Ascending aorta (tissue), 2 donors: ENCODE measurements at regions not wholly inside any gene's neighbourhood (a gene's known extent, or its start where the extent isn't known, plus 50 kb on each side); places are given as distances from the start of the nearest gene placed in this dataset.

ENCODE experiments used
- DNase-seq, 2 donors: peaks; one replicate each; pipeline ENCODE4 v3.0.0-alpha.2; 2019; ENCODE audit warnings: low spot score in 2 of 2
- H3K27ac ChIP-seq, 2 donors: fragments of 200-600 bp; sonication (generic); one replicate each; pipeline ENCODE4 v1.5.1; 2016 to 2017; ENCODE audit warnings: mild to moderate bottlenecking in 1 of 2
- H3K27me3 ChIP-seq: fragments of 200-600 bp; sonication (generic); one replicate; pipeline ENCODE4 v1.5.1; 2017
- H3K36me3 ChIP-seq, 2 donors: fragments of 200-600 bp; sonication (generic); one replicate each; pipeline ENCODE4 v1.5.1; 2016
- H3K4me1 ChIP-seq, 2 donors: fragments of 200-600 bp; sonication (generic); one replicate each; pipeline ENCODE4 v1.5.1; 2016 to 2017; ENCODE audit warnings: mild to moderate bottlenecking in 1 of 2
- H3K4me3 ChIP-seq, 2 donors: fragments of 200-600 bp; sonication (generic); one replicate each; pipeline ENCODE4 v1.5.1; 2016 to 2017; ENCODE audit warnings: mild to moderate bottlenecking in 1 of 2
- H3K9me3 ChIP-seq, 2 donors: fragments of 200-600 bp; sonication (generic); one replicate each; pipeline ENCODE4 v1.5.1; 2016
- CTCF ChIP-seq, 3 experiments: fragments of 200-600 bp in 2 of 3; fragments of 450-650 bp in 1 of 3; sonication (generic) in 2 of 3; IDR thresholded peaks; one replicate each; pipeline ENCODE4 v1.5.1; 2016 to 2019; ENCODE audit warnings: antibody characterized with exemption in 3 of 3, mild to moderate bottlenecking in 1 of 3, moderate library complexity in 1 of 3
- intact Hi-C: fragments of 100-400 bp; cut with DNase I; formaldehyde crosslinking; loops from one replicate; pipeline ENCODE4 v1.15.1; 2023

- TF ChIP-seq CTCF (IDR thresholded peaks at IDR 0.05), result no peak
- Histone ChIP-seq H3K4me1 (no peaks in the 10 kb centered on the region), H3K36me3 (no peaks in the 10 kb centered on the region), H3K4me3 (no peak overlapping the region), H3K27me3 (no peaks in the 10 kb centered on the region), H3K27ac (no peak overlapping the region), H3K9me3 (no peaks in the 10 kb centered on the region)
- no peak for DNase-seq
- intact Hi-C loops, result no loop called here
Measured at GRCh38 chr5:29099585-29099984, 2061.2 kb upstream of the CDH9 start.

GRCh38 chr5:29089591-29090130, 2051.3 kb upstream of the CDH9 start:
- H3K4me3 ChIP-seq, result no peak overlapping the region
- H3K27ac ChIP-seq, result no peak overlapping the region
- no peaks in the 10 kb centered on the region for H3K4me1 ChIP-seq
- H3K36me3 ChIP-seq, result no peaks in the 10 kb centered on the region
- no peak for TF ChIP-seq CTCF (IDR thresholded peaks at IDR 0.05)
- no peaks in the 10 kb centered on the region for H3K27me3 ChIP-seq
- no peak for DNase-seq
- intact Hi-C loops, result no loop called here
- no peaks in the 10 kb centered on the region for H3K9me3 ChIP-seq

- Histone ChIP-seq H3K4me3 (no peak overlapping the region), H3K27me3 (no peaks in the 10 kb centered on the region), H3K9me3 (no peaks in the 10 kb centered on the region), H3K27ac (no peak overlapping the region), H3K36me3 (no peaks in the 10 kb centered on the region), H3K4me1 (no peaks in the 10 kb centered on the region)
- TF ChIP-seq CTCF (IDR thresholded peaks at IDR 0.05), result no peak
- no peak for DNase-seq
- intact Hi-C loops, result no loop called here
Measured at GRCh38 chr5:29085142-29085541, 2046.8 kb upstream of the CDH9 start.

- H3K36me3 ChIP-seq, result no peaks in the 10 kb centered on the region
- no peaks in the 10 kb centered on the region for H3K27me3 ChIP-seq
- no peak overlapping the region for H3K27ac ChIP-seq
- no peaks in the 10 kb centered on the region for H3K9me3 ChIP-seq
- no peak for TF ChIP-seq CTCF (IDR thresholded peaks at IDR 0.05)
- intact Hi-C loops, result no loop called here
- DNase-seq, result no peak
- H3K4me1 ChIP-seq, result no peaks in the 10 kb centered on the region
- no peak overlapping the region for H3K4me3 ChIP-seq
Measured at GRCh38 chr5:29079771-29080170, 2041.4 kb upstream of the CDH9 start.

- H3K27ac ChIP-seq, result no peak overlapping the region
- intact Hi-C loops, result no loop called here
- H3K9me3 ChIP-seq, result no peaks in the 10 kb centered on the region
- H3K27me3 ChIP-seq, result no peaks in the 10 kb centered on the region
- no peak for TF ChIP-seq CTCF (IDR thresholded peaks at IDR 0.05)
- no peaks in the 10 kb centered on the region for H3K36me3 ChIP-seq
- no peaks in the 10 kb centered on the region for H3K4me1 ChIP-seq
- H3K4me3 ChIP-seq, result no peak overlapping the region
- no peak for DNase-seq
Measured at GRCh38 chr5:29077451-29077850, 2039.1 kb upstream of the CDH9 start.

GRCh38 chr5:29069104-29069402, 2030.7 kb upstream of the CDH9 start:
- Histone ChIP-seq H3K9me3 (no peaks in the 10 kb centered on the region), H3K27ac (no peak overlapping the region), H3K4me1 (no peaks in the 10 kb centered on the region), H3K27me3 (no peaks in the 10 kb centered on the region), H3K4me3 (no peak overlapping the region), H3K36me3 (no peaks in the 10 kb centered on the region)
- TF ChIP-seq CTCF (IDR thresholded peaks at IDR 0.05), result no peak
- intact Hi-C loops, result no loop called here
- DNase-seq, result no peak
